Astrocyte (in vitro differentiated cells and primary cell): ENCODE measurements at regions not wholly inside any gene's neighbourhood (a gene's known extent, or its start where the extent isn't known, plus 50 kb on each side); places are given as distances from the start of the nearest gene placed in this dataset.

ENCODE experiments used
- DNase-seq: peaks from one replicate; pipeline ENCODE4 v3.0.0-alpha.2; 2010; ENCODE audit warnings: low read depth
- FAIRE-seq: peaks from 2 replicates; lab custom pipeline; 2011; peaks lifted over from hg19 to GRCh38; lab: Jason Lieb, UNC
- H2AFZ ChIP-seq: 2 replicates; pipeline ENCODE4 v1.6.0; 2012; ENCODE audit warnings: low read depth, low read length, inconsistent platforms
- H3K27ac ChIP-seq: 2 replicates; pipeline ENCODE4 v1.5.1; 2011; ENCODE audit warnings: low read depth, low read length, inconsistent platforms
- H3K27me3 ChIP-seq: 2 replicates; pipeline ENCODE4 v1.6.0; 2011; ENCODE audit warnings: low read length, inconsistent platforms; ENCODE audit not compliant: insufficient read depth
- H3K36me3 ChIP-seq: 2 replicates; pipeline ENCODE4 v1.5.1; 2011; ENCODE audit warnings: low read length, inconsistent platforms; ENCODE audit not compliant: insufficient read depth
- H3K4me1 ChIP-seq: 2 replicates; pipeline ENCODE4 v1.5.1; 2011; ENCODE audit warnings: low read length, inconsistent platforms; ENCODE audit not compliant: insufficient read depth
- H3K4me2 ChIP-seq: 2 replicates; pipeline ENCODE4 v1.6.0; 2012; ENCODE audit warnings: low read length, inconsistent platforms
- H3K4me3 ChIP-seq: 2 replicates; pipeline ENCODE4 v1.5.1; 2011; ENCODE audit warnings: low read depth, mild to moderate bottlenecking, low read length, inconsistent platforms; ENCODE audit not compliant: insufficient read depth
- H3K79me2 ChIP-seq: 2 replicates; pipeline ENCODE4 v1.6.0; 2012; ENCODE audit warnings: mild to moderate bottlenecking, low read length, inconsistent platforms; ENCODE audit not compliant: insufficient read depth
- H3K9ac ChIP-seq: 2 replicates; pipeline ENCODE4 v1.6.0; 2012; ENCODE audit warnings: mild to moderate bottlenecking, low read length, inconsistent platforms
- H3K9me3 ChIP-seq: 2 replicates; pipeline ENCODE4 v1.5.1; 2012; ENCODE audit warnings: low read depth, mild to moderate bottlenecking, low read length, inconsistent platforms; ENCODE audit not compliant: insufficient read depth
- H4K20me1 ChIP-seq: 2 replicates; pipeline ENCODE4 v1.6.0; 2012; ENCODE audit warnings: low read length, inconsistent platforms; ENCODE audit not compliant: insufficient read depth
- H3K27ac Mint-ChIP-seq: one replicate; pipeline ENCODE4 v1.8.0; 2021; ENCODE audit warnings: mild to moderate bottlenecking, mixed read lengths; ENCODE audit not compliant: unreplicated experiment
- H3K27me3 Mint-ChIP-seq: one replicate; pipeline ENCODE4 v1.8.0; 2021; ENCODE audit warnings: low read depth, mixed read lengths; ENCODE audit not compliant: unreplicated experiment
- H3K36me3 Mint-ChIP-seq: one replicate; pipeline ENCODE4 v1.8.0; 2021; ENCODE audit warnings: low read depth, mixed read lengths; ENCODE audit not compliant: unreplicated experiment
- H3K4me1 Mint-ChIP-seq: one replicate; pipeline ENCODE4 v1.8.0; 2021; ENCODE audit warnings: low read depth, mixed read lengths; ENCODE audit not compliant: unreplicated experiment
- H3K4me3 Mint-ChIP-seq: one replicate; pipeline ENCODE4 v1.8.0; 2021; ENCODE audit warnings: mild to moderate bottlenecking, moderate library complexity, mixed read lengths; ENCODE audit not compliant: unreplicated experiment
- H3K9me3 Mint-ChIP-seq: one replicate; pipeline ENCODE4 v1.8.0; 2021; ENCODE audit warnings: mild to moderate bottlenecking, mixed read lengths; ENCODE audit not compliant: unreplicated experiment
- EZH2 ChIP-seq: IDR thresholded peaks from 2 replicates; pipeline ENCODE4 v1.6.1; 2012; ENCODE audit warnings: mild to moderate bottlenecking, low read length, inconsistent platforms; ENCODE audit not compliant: insufficient read depth
- TF ChIP-seq, protein P1 (sequence below): IDR thresholded peaks from 2 replicates; pipeline ENCODE4 v1.5.1; 2011; ENCODE audit warnings: low read depth, mild to moderate bottlenecking, inconsistent platforms, low read length, moderate library complexity; ENCODE audit not compliant: insufficient read depth

DNA sequence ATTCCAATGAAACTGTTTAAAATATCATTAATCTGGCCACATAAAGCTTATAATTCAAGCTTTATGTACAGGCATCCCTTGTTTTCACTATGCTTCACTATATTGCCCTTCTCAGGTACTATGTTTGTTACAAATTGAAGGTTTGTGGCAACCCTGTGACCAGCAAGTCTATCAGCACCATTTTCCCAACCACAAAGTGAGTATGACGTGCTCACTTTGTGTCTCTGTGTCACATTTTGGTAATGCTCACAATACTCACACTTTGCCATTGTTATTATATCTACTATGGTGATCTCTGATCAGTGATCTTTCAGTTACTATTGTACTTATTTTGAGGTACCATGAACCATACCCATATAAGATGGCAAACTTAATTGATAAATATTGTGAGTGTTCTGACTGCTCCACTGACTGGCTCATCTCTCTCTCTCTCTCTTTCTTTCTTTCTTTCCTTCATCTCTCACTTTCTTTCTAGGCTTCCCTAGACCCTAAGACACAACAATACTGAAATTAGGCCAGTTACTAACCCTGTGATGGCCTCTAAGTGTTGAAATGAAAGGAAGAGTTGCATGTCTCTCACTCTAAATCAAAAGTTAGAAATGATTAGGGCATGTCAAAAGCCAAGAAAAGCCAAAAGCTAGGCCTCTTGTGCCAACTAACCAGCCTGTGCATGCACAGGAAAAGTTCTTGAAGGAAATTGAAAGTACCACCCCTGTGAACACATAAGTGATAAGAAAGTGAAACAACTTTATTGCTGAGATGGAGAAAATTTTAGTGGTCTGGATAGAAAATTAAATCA is 227.9 kb downstream of the BCAS1 start:
- Mint-ChIP-seq H3K27me3 (no peaks in the 10 kb centered on the region), H3K27ac (no peak overlapping the region), H3K36me3 (no peaks in the 10 kb centered on the region), H3K4me1 (peaks cover 2% of the 10 kb centered on the region), H3K9me3 (peaks cover 3% of the 10 kb centered on the region), H3K4me3 (no peak overlapping the region)
- Histone ChIP-seq H3K4me2 (no peak overlapping the region), H4K20me1 (no peaks in the 10 kb centered on the region), H3K36me3 (no peaks in the 10 kb centered on the region), H3K27me3 (no peaks in the 10 kb centered on the region), H3K4me3 (no peak overlapping the region), H3K4me1 (no peaks in the 10 kb centered on the region), H2AFZ (no peak overlapping the region), H3K9ac (no peak overlapping the region), H3K9me3 (no peaks in the 10 kb centered on the region), H3K27ac (no peak overlapping the region), H3K79me2 (no peaks in the 10 kb centered on the region)
- TF ChIP-seq, protein P1, sequence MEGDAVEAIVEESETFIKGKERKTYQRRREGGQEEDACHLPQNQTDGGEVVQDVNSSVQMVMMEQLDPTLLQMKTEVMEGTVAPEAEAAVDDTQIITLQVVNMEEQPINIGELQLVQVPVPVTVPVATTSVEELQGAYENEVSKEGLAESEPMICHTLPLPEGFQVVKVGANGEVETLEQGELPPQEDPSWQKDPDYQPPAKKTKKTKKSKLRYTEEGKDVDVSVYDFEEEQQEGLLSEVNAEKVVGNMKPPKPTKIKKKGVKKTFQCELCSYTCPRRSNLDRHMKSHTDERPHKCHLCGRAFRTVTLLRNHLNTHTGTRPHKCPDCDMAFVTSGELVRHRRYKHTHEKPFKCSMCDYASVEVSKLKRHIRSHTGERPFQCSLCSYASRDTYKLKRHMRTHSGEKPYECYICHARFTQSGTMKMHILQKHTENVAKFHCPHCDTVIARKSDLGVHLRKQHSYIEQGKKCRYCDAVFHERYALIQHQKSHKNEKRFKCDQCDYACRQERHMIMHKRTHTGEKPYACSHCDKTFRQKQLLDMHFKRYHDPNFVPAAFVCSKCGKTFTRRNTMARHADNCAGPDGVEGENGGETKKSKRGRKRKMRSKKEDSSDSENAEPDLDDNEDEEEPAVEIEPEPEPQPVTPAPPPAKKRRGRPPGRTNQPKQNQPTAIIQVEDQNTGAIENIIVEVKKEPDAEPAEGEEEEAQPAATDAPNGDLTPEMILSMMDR: no peak
- no peak for TF ChIP-seq EZH2
- FAIRE-seq: no peak
- DNase-seq: no peak

DNA sequence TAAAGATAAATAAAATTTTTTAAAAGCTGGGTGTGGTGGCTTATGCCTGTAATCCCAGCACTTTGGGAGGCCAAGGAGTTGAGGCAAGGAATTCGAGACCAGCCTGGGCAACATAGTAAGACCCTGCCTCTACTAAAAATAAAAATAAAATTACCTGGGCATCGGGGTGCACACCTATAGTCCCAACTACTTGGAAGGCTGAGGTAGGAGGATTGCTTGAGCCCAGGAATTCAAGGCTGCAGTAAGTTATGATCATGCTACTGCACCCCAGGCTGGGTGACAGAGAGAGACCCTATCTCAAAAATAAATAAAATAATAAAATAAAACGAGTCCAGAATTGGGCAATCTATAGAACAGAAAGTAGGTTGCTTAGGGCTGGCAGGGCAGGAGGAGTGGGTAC is 228.7 kb downstream of the BCAS1 start:
- TF ChIP-seq, protein P1: no peak
- TF ChIP-seq EZH2: no peak
- Mint-ChIP-seq H3K27ac (no peak overlapping the region), H3K9me3 (peaks cover 3% of the 10 kb centered on the region), H3K4me3 (no peak overlapping the region), H3K36me3 (no peaks in the 10 kb centered on the region), H3K4me1 (peaks cover 2% of the 10 kb centered on the region), H3K27me3 (no peaks in the 10 kb centered on the region)
- no peaks in the 10 kb centered on the region for H3K36me3 ChIP-seq
- FAIRE-seq: no peak
- no peak overlapping the region for H3K27ac ChIP-seq
- no peaks in the 10 kb centered on the region for H4K20me1 ChIP-seq
- no peaks in the 10 kb centered on the region for H3K27me3 ChIP-seq
- DNase-seq: no peak
- no peak overlapping the region for H2AFZ ChIP-seq
- H3K4me3 ChIP-seq: no peak overlapping the region
- H3K79me2 ChIP-seq: no peaks in the 10 kb centered on the region
- H3K4me1 ChIP-seq: no peaks in the 10 kb centered on the region
- H3K9ac ChIP-seq: no peak overlapping the region
- no peak overlapping the region for H3K4me2 ChIP-seq
- H3K9me3 ChIP-seq: no peaks in the 10 kb centered on the region

DNA sequence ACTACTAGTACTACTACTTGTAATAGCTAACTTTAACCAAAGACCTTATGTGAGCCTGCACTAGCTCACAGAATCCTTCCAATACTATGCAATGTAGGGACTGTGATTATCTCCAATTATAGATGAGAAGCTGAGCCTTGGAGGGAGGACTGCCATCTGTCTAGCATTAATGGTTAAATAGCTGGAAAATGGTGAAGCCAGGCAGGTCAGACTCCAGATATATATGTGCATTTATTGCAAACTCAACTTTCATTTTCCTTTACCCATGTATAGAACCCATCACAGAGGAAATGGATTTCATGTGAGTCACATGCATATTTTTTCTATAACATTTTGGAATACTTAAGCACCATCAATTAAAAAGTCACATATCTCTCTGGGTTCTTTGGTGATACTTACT is 229.9 kb downstream of the BCAS1 start:
- Mint-ChIP-seq H3K27ac (no peak overlapping the region), H3K9me3 (peaks cover 3% of the 10 kb centered on the region), H3K36me3 (no peaks in the 10 kb centered on the region), H3K27me3 (no peaks in the 10 kb centered on the region), H3K4me3 (no peak overlapping the region), H3K4me1 (peaks cover 2% of the 10 kb centered on the region)
- Histone ChIP-seq H2AFZ (no peak overlapping the region), H3K27me3 (no peaks in the 10 kb centered on the region), H3K27ac (no peak overlapping the region), H3K4me1 (no peaks in the 10 kb centered on the region), H3K79me2 (no peaks in the 10 kb centered on the region), H3K9me3 (no peaks in the 10 kb centered on the region), H3K4me3 (no peak overlapping the region), H3K9ac (no peak overlapping the region), H4K20me1 (no peaks in the 10 kb centered on the region), H3K4me2 (no peak overlapping the region), H3K36me3 (no peaks in the 10 kb centered on the region)
- FAIRE-seq (no peak), DNase-seq (no peak)
- TF ChIP-seq, protein P1: no peak
- no peak for TF ChIP-seq EZH2
